ENCODE measurements at regions not wholly inside any gene's neighbourhood (a gene's known extent, or its start where the extent isn't known, plus 50 kb on each side); places are given as distances from the start of the nearest gene placed in this dataset.

DNA sequence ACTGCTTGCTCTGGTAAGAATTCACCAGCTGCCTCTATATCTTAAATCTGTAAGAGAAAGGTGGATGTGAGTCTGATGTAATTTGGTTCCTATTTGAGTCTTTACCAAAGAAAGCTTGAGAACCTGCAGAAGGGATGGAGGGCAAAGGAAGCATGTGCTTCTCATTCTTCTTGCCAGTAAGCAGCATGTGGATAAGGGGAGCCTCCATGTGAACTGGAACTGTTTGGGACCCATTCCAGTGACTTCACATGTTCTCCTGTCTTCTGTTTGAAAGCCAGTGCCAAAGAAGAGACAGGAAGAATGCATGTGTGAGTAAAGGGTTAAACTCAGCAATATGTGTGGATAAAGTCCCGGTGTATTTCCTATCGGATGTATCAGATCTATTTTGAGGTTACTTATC is 119.6 kb upstream of the ADGRL2 start:
- no peak for TF ChIP-seq EZH2 (optimal IDR thresholded peaks at IDR 0.05; ENCODE audit: low read depth, low read length)
- TF ChIP-seq, protein P1, sequence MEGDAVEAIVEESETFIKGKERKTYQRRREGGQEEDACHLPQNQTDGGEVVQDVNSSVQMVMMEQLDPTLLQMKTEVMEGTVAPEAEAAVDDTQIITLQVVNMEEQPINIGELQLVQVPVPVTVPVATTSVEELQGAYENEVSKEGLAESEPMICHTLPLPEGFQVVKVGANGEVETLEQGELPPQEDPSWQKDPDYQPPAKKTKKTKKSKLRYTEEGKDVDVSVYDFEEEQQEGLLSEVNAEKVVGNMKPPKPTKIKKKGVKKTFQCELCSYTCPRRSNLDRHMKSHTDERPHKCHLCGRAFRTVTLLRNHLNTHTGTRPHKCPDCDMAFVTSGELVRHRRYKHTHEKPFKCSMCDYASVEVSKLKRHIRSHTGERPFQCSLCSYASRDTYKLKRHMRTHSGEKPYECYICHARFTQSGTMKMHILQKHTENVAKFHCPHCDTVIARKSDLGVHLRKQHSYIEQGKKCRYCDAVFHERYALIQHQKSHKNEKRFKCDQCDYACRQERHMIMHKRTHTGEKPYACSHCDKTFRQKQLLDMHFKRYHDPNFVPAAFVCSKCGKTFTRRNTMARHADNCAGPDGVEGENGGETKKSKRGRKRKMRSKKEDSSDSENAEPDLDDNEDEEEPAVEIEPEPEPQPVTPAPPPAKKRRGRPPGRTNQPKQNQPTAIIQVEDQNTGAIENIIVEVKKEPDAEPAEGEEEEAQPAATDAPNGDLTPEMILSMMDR (IDR thresholded peaks at IDR 0.05; ENCODE audit: low read length), result no peak

Data from MM.1S (cell line).